HG03135 (cell line): ENCODE measurements at regions not wholly inside any gene's neighbourhood (a gene's known extent, or its start where the extent isn't known, plus 50 kb on each side); places are given as distances from the start of the nearest gene placed in this dataset.
"Not testable (repeated sequence)": the region's sequence is repeated elsewhere in the genome, so short reads cannot be mapped to it uniquely, and the experiment has no call there.

Experiments
- ATAC-seq: cut with Tn5 transposase; IDR thresholded peaks from one replicate; pipeline ENCODE4 v1.9.1; 2021; ENCODE audit warnings: mild to moderate bottlenecking, moderate library complexity; ENCODE audit not compliant: unreplicated experiment

DNA sequence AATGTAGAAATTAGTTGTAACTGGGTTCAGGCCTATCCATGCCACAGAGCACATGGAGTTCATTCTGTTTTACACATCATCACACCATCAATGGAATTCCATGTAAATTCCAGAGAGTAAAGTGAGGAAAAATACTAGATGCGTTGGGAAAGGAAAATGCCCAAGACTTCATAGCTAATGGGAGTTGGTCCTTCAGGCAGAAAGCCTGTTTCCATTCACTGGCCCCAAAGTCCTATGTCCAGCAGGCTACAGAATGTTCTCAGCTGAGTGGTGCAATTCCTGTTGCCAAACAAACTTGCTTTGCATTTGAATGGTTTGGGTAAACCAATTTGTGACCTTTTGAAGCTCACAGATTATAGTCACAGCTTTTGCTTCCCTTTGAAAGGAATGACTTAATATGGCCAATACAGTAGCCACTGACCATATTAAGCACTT is 164.6 kb upstream of the PFN2 start:
- no peak for ATAC-seq

- ATAC-seq = no peak
Measured at GRCh38 chr3:150133293-150133692, 162.6 kb upstream of the PFN2 start.

DNA sequence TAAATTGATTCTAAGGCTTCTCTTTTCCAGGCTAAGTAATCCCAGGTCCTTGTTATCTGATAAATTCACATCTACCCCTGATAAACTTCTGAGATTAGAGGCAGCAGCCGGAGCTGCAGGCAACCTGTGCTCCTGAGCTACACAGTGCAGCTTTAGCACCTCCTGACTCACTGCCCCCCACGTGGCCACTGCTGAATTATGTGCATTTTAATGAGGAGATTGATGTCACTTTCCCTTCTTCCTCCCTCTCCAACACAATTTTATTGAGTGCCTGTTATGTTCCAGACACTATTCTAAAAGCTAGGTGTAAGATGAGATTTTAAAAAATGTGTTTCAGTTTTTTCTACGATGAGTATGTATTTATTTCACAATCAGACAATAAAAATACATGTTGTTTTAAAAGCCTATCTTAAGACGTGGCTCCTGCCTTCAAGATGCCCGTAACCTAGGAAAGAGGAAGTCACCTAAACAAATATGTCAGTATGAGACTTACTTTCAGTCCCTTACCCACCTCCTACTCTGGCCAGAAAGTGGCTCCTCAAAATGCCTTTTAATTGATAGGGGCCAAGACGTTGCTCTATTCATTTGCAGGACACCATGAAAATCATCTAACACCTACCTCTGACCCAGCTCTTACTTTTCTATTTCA is 161.5 kb upstream of the PFN2 start:
- ATAC-seq = no peak

- ATAC-seq = no peak
Measured at GRCh38 chr3:150131663-150132062, 161.0 kb upstream of the PFN2 start.

DNA sequence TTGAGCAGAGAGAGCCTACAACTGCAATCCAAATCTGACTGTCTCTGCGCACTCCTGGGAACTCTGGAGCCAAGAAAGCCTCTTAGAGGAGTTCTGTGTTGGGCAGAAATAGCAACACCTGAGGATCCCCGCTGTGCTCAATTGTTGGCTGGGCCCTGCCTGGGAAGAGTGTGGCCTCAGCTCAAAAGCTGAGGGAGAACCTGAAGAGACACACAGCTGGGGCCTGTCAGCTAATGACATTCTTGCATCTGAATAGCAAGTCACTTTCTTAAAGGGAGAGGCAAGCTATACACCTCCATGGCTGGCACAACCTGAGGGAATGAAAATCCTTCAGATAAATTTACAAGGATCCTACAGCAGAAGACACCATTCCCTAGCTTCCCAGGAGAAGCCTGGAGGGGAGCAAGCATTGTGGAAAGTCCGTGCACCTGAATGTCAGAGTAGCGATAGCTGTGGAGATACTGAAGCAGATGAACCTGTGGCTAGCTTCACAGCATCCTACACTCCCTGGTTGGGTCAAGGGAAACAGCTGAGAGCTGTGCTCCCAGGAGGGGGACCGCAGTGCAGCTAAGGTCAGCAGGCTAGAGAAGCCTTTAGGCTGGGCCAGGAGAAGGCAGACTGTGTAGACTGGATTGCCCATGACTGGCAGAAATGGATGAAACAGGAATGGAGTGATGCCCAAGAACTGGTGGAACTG is 159.9 kb upstream of the PFN2 start:
- no peak for ATAC-seq

- no peak for ATAC-seq
Measured at GRCh38 chr3:150129166-150129565, 158.5 kb upstream of the PFN2 start.

- ATAC-seq = no peak
Measured at GRCh38 chr3:150128126-150128525, 157.4 kb upstream of the PFN2 start.

- no peak for ATAC-seq
Measured at GRCh38 chr3:150127011-150127490, 156.4 kb upstream of the PFN2 start.

DNA sequence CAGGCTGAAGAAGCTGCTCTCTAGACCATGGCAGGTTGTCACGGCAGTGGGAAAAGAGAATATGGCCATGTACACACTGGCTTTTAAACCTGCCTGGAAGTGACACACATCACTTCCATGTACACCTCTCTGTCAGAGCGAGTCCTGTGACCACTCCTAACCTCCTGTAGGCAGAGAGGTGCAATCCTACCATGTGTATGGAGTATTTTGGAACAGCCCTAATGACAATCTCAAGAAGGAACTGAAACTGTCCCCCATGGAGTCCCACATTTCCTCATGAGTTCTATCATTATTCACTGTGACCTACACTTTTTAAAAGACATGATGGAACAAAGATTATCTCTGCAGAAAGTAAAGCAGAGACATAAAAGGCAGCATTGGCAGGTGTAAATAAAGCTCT is 153.4 kb upstream of the PFN2 start:
- no peak for ATAC-seq

- ATAC-seq = not testable (repeated sequence)
Measured at GRCh38 chr3:150123249-150123648, 152.6 kb upstream of the PFN2 start.

- ATAC-seq = no peak
Measured at GRCh38 chr3:150118219-150118618, 147.5 kb upstream of the PFN2 start.

GRCh38 chr3:150117076-150117475 is 146.4 kb upstream of the PFN2 start:
- no peak for ATAC-seq

GRCh38 chr3:150116196-150116595 is 145.5 kb upstream of the PFN2 start:
- ATAC-seq = no peak

- peak; percentile 69 for ATAC-seq
Measured at GRCh38 chr3:150114873-150115540, 144.3 kb upstream of the PFN2 start.

DNA sequence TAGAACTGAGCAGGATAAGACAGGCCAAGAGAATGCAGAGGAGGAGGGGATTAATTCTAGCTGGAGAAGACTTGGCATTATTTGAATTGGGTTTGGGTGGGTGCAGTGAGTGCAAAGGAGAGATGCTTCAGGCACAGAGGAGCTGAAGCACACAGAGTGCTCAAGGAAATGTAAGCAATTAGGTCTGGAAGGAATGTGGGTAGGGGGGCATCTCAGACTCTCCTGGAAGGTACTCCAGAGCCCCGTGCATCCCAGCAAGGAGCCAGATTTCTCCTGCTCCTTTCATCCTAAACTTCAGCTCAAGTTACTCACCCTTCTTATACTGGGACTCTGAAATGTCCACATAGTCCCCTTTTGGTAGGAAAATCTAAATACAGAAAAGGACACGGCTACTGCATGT is 143.6 kb upstream of the PFN2 start:
- no peak for ATAC-seq

DNA sequence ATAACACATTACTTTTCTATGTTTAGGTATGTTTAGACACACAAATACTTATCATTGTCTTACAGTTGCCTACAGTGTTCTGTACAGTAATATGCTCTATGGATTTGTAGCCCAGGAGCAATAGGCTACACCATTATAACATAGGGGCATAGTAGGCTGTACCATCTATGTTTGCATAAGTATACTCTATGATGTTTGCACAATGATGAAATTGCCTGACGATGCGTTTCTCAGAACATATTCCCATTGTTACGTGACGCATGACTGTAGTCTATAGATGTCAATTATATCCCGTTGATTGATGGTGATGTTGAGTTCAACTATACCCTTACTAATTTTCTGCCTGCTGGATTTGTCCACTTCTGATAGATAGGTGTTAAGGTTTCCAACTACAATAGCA is 139.4 kb upstream of the PFN2 start:
- ATAC-seq = no peak

- no peak for ATAC-seq
Measured at GRCh38 chr3:150107429-150108175, 136.9 kb upstream of the PFN2 start.

DNA sequence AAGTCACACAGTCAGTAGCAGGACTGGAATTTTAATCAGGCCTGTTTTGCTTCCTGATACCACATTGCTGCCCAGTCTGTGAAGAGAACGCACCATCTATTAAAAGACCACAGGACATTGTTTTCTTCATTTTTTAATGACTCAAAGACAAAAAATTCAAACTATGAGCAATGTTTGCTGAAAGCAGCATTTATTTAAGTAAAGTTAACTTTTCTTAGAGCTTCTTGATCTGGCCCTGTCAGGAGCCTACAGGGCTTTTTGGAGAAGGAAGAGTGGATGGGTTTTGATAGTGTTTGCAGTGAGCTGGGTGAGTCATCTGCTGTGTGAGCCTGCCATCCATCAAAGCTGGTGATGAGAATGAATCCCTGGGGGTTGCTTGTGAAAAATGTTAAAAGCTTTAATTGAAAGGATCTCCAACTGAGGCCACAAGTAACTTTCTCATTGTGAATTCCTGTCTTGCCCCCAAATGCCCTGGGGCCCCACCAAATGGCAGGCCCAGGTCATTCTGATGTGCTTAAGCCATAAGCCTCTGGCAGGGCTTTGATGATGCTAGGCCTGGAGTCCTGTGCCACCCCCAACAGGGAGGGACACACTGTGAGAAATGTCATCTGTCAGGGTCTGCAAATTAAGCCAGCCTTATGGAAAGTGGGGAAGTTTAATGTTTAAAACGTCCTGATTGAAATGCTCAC is 136.2 kb upstream of the PFN2 start:
- ATAC-seq = no peak

DNA sequence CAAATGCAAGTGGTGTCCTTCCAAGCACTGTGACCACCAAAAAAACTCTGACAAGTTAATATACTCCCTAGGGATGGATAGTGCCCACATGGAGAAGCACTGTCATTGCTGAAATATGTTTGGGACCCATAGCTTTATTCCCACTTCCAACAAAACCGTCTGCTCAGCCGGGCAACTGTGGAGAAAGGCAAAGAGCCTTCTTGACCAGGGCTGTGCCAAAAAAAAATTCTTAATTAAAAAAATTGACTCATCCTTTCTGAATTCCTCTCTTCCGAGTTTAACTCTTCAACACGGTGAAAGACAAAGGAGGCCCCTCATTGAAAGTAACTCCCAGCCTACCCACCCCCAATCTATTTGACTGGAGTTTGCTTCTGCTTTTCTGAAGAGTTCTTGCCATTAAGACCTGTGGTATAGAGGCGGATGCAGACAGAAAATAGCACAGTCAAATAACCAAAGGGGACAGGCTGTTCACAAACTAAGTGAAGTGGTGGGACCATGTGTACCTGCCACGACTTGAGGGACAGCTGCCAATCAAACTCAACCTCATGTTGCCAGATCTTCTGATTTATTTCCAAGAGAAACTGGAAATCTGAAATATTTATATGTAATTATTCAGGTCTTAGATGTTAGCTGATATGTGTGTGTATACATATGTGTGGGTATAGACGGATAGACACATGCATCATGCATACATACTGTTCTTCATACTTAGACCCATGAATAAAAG is 135.4 kb upstream of the PFN2 start:
- ATAC-seq = no peak

DNA sequence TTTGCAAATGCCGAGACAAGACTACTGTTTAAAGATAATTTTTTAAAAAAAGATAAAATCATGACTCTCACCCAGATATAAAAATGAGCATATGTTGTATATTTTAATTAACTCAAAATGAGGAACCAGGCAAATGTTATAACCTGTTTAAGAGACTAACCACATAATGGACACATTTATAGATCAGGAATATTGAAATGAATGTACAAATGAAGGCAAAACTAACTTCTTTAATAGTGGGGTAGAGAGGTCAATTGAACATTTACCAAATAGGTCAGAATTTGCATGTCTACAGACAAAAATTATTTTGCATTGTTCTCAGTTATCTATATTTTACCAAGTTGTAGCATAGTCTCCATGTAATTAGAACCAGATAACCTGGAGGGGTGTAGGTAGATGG is 134.3 kb upstream of the PFN2 start:
- no peak for ATAC-seq
